H1 (cell line): ENCODE measurements at regions not wholly inside any gene's neighbourhood (a gene's known extent, or its start where the extent isn't known, plus 50 kb on each side); places are given as distances from the start of the nearest gene placed in this dataset.

Experiments used
- CTCF ChIA-PET: fragments of 300-600 bp; sonication (Branson Sonifier 250); formaldehyde crosslinking; loops from one replicate; lab custom pipeline; 2021; ENCODE audit not compliant: partially characterized antibody; lab: Charles Lee
- POLR2A ChIA-PET: fragments of 300-600 bp; sonication (Branson Sonifier 250); formaldehyde crosslinking; loops from one replicate; lab custom pipeline; 2021; ENCODE audit warnings: inconsistent platforms; ENCODE audit not compliant: partially characterized antibody; lab: Charles Lee
- DNase-seq, 2 experiments: peaks; one replicate each; pipeline versions ENCODE4 v3.0.0 to v3.0.0-alpha.2; 2010 to 2022; ENCODE audit warnings: low spot score in 2 of 2, low read depth in 1 of 2, mixed read lengths in 1 of 2
- FAIRE-seq: peaks from 2 replicates; lab custom pipeline; 2011; peaks lifted over from hg19 to GRCh38; lab: Jason Lieb, UNC
- H2AFZ ChIP-seq: 2 replicates; pipeline ENCODE4 v1.8.1; 2012; ENCODE audit warnings: low read length, inconsistent platforms
- H2AK5ac ChIP-seq: 2 replicates; pipeline ENCODE4 v1.6.1; 2013; ENCODE audit warnings: low read depth, low read length
- H2BK120ac ChIP-seq: replicated peaks from 2 replicates; pipeline ENCODE3; 2013; ENCODE audit warnings: low read depth, low read length, inconsistent platforms
- H2BK12ac ChIP-seq: 2 replicates; pipeline ENCODE4 v1.6.1; 2013; ENCODE audit warnings: low read depth, low read length
- H2BK15ac ChIP-seq: 2 replicates; pipeline ENCODE4 v1.6.1; 2013; ENCODE audit warnings: low read length
- H2BK20ac ChIP-seq: 2 replicates; pipeline ENCODE4 v1.6.1; 2013; ENCODE audit warnings: low read length
- H2BK5ac ChIP-seq: 2 replicates; pipeline ENCODE4 v1.6.1; 2013; ENCODE audit warnings: low read depth, low read length
- H3K14ac ChIP-seq: 2 replicates; pipeline ENCODE4 v1.6.1; 2013; ENCODE audit warnings: inconsistent platforms; ENCODE audit not compliant: insufficient read length
- H3K18ac ChIP-seq: 2 replicates; pipeline ENCODE4 v1.6.1; 2013; ENCODE audit warnings: low read length; ENCODE audit errors: extremely low read depth
- H3K23ac ChIP-seq: 2 replicates; pipeline ENCODE4 v1.6.1; 2013; ENCODE audit warnings: inconsistent platforms; ENCODE audit not compliant: insufficient read length
- H3K23me2 ChIP-seq: 2 replicates; pipeline ENCODE4 v1.6.1; 2013; ENCODE audit warnings: low read depth, low read length
- H3K27ac ChIP-seq: 2 replicates; pipeline ENCODE4 v1.6.1; 2011; ENCODE audit warnings: low read depth, low read length, inconsistent platforms
- H3K27me3 ChIP-seq, 4 experiments: replicated peaks in 1 of 4; 1 replicate in 1 of 4; 2 replicates in 3 of 4; pipeline versions ENCODE4 v1.6.1 to v1.8.1; 2011 to 2013; ENCODE audit warnings: low read length in 3 of 4, mild to moderate bottlenecking in 3 of 4, inconsistent platforms in 2 of 4, mixed read lengths in 2 of 4, moderate library complexity in 1 of 4; ENCODE audit not compliant: control insufficient read depth in 3 of 4, insufficient read depth in 3 of 4; ENCODE audit errors: extremely low read depth in 1 of 4
- H3K36me3 ChIP-seq, 4 experiments: 2 replicates each; pipeline versions ENCODE4 v1.6.1 to v1.8.1; 2011 to 2013; ENCODE audit warnings: mild to moderate bottlenecking in 4 of 4, low read length in 3 of 4, moderate library complexity in 2 of 4, control low read depth in 1 of 4, inconsistent platforms in 1 of 4; ENCODE audit not compliant: insufficient read depth in 4 of 4, control insufficient read depth in 2 of 4
- H3K4ac ChIP-seq: replicated peaks from 2 replicates; pipeline ENCODE3; 2013; ENCODE audit warnings: low read length, low read depth, mixed read lengths, inconsistent platforms; ENCODE audit not compliant: insufficient read length
- H3K4me1 ChIP-seq, 4 experiments: replicated peaks in 1 of 4; 1 replicate in 1 of 4; 2 replicates in 3 of 4; pipeline versions ENCODE4 v1.6.1 to v1.8.1; 2011 to 2013; ENCODE audit warnings: low read length in 3 of 4, inconsistent platforms in 2 of 4, mixed read lengths in 1 of 4; ENCODE audit not compliant: insufficient read depth in 4 of 4, control insufficient read depth in 3 of 4
- H3K4me2 ChIP-seq, 2 experiments: 2 replicates each; pipeline versions ENCODE4 v1.6.1 to v1.8.1; 2011 to 2013; ENCODE audit warnings: low read depth in 2 of 2, low read length in 2 of 2, control low read depth in 1 of 2, inconsistent platforms in 1 of 2, mild to moderate bottlenecking in 1 of 2; ENCODE audit not compliant: insufficient read depth in 1 of 2
- H3K4me3 ChIP-seq, 4 experiments: fragments of 200-600, 300-600 bp in 1 of 4; sonication (generic), shearing (Covaris generic), sonication (Bioruptor Twin) in 1 of 4; 2 replicates each; pipeline versions ENCODE4 v1.5.1 to v1.8.1; 2011 to 2016; ENCODE audit warnings: low read length in 4 of 4, low read depth in 3 of 4, control low read depth in 2 of 4, inconsistent platforms in 2 of 4, mild to moderate bottlenecking in 2 of 4, mixed read lengths in 1 of 4, moderate library complexity in 1 of 4; ENCODE audit not compliant: insufficient read depth in 2 of 4; ENCODE audit errors: extremely low read depth in 1 of 4
- H3K56ac ChIP-seq: replicated peaks from 2 replicates; pipeline ENCODE3; 2013; ENCODE audit warnings: low read depth, mild to moderate bottlenecking, mixed read lengths, low read length, inconsistent platforms; ENCODE audit not compliant: insufficient read length
- H3K79me1 ChIP-seq: 2 replicates; pipeline ENCODE4 v1.6.1; 2013; ENCODE audit warnings: low read depth, low read length, control low read depth
- H3K79me2 ChIP-seq, 2 experiments: 2 replicates each; pipeline versions ENCODE4 v1.6.1 to v1.8.1; 2012 to 2013; ENCODE audit warnings: low read length in 2 of 2, mild to moderate bottlenecking in 2 of 2, inconsistent platforms in 1 of 2; ENCODE audit not compliant: insufficient read depth in 2 of 2, control insufficient read depth in 1 of 2
- H3K9ac ChIP-seq, 4 experiments: replicated peaks in 1 of 4; 1 replicate in 1 of 4; 2 replicates in 3 of 4; pipeline versions ENCODE4 v1.6.1 to v1.8.1; 2011 to 2013; ENCODE audit warnings: low read depth in 3 of 4, low read length in 3 of 4, control low read depth in 2 of 4, mild to moderate bottlenecking in 2 of 4, moderate library complexity in 2 of 4, inconsistent platforms in 1 of 4; ENCODE audit errors: extremely low read depth in 1 of 4
- H3K9me3 ChIP-seq, 2 experiments: 2 replicates each; pipeline versions ENCODE4 v1.6.1 to v1.8.1; 2012 to 2013; ENCODE audit warnings: mild to moderate bottlenecking in 2 of 2, moderate library complexity in 2 of 2, control low read depth in 1 of 2, inconsistent platforms in 1 of 2, low read depth in 1 of 2, low read length in 1 of 2, mixed read lengths in 1 of 2; ENCODE audit not compliant: insufficient read depth in 2 of 2
- H4K20me1 ChIP-seq, 2 experiments: replicated peaks in 1 of 2; 2 replicates each; pipeline versions ENCODE3 to v1.8.1; 2011 to 2013; ENCODE audit warnings: inconsistent platforms in 2 of 2, low read length in 2 of 2, mild to moderate bottlenecking in 1 of 2; ENCODE audit not compliant: insufficient read depth in 2 of 2, control insufficient read depth in 1 of 2
- H4K5ac ChIP-seq: 2 replicates; pipeline ENCODE4 v1.6.1; 2013; ENCODE audit warnings: low read length, low read depth, mixed read lengths, inconsistent platforms; ENCODE audit not compliant: insufficient read length
- H4K8ac ChIP-seq: 2 replicates; pipeline ENCODE4 v1.8.0; 2013; ENCODE audit warnings: mild to moderate bottlenecking, moderate library complexity, low read length, inconsistent platforms; ENCODE audit not compliant: insufficient read depth; ENCODE audit errors: extremely low read depth
- H4K91ac ChIP-seq: replicated peaks from 2 replicates; pipeline ENCODE3; 2013; ENCODE audit warnings: low read length, mixed read lengths, inconsistent platforms; ENCODE audit not compliant: insufficient read length
- CTBP2 ChIP-seq: IDR thresholded peaks from 2 replicates; pipeline ENCODE4 v1.7.0; 2011; ENCODE audit warnings: borderline replicate concordance, mild to moderate bottlenecking, moderate library complexity, mixed read lengths, low read length; ENCODE audit not compliant: insufficient read depth, insufficient read length
- FOSL1 ChIP-seq: IDR thresholded peaks from 2 replicates; pipeline ENCODE4 v1.6.1; 2011; ENCODE audit warnings: mild to moderate bottlenecking, low read depth, low read length, moderate library complexity; ENCODE audit not compliant: insufficient read depth
- KDM1A ChIP-seq: fragments of 200-600, 300-600 bp; sonication (generic); IDR thresholded peaks from 2 replicates; pipeline ENCODE4 v1.7.1; 2016; ENCODE audit warnings: mild to moderate bottlenecking, low read length, borderline replicate concordance
- KDM5A ChIP-seq: fragments of 200-600 bp; IDR thresholded peaks from 2 replicates; pipeline ENCODE4 v1.7.1; 2012; ENCODE audit warnings: mild to moderate bottlenecking, low read length, inconsistent platforms, mixed read lengths
- NANOG ChIP-seq: IDR thresholded peaks from 2 replicates; pipeline ENCODE4 v1.6.1; 2011; ENCODE audit warnings: low read length, low read depth, mild to moderate bottlenecking, inconsistent platforms; ENCODE audit not compliant: insufficient read depth, poor library complexity, severe bottlenecking
- PHF8 ChIP-seq: fragments of 200-600 bp; sonication (generic); conservative IDR thresholded peaks from 2 replicates; pipeline ENCODE4 v1.7.1; 2012; ENCODE audit warnings: low read depth, mild to moderate bottlenecking, inconsistent platforms, low read length, moderate library complexity
- RAD21 ChIP-seq, 2 experiments: IDR thresholded peaks in 1 of 2; conservative IDR thresholded peaks in 1 of 2; 2 replicates each; pipeline ENCODE4 v1.6.1; 2011; ENCODE audit warnings: low read depth in 2 of 2, low read length in 2 of 2, improper control_type of control experiment in 1 of 2, inconsistent platforms in 1 of 2, mild to moderate bottlenecking in 1 of 2, moderate library complexity in 1 of 2
- SIN3A ChIP-seq, 2 experiments: IDR thresholded peaks in 1 of 2; conservative IDR thresholded peaks in 1 of 2; 2 replicates each; pipeline ENCODE4 v1.6.1; 2011 to 2012; ENCODE audit warnings: low read length in 2 of 2, improper control_type of control experiment in 1 of 2, low read depth in 1 of 2, mild to moderate bottlenecking in 1 of 2
- SIX5 ChIP-seq: IDR thresholded peaks from 2 replicates; pipeline ENCODE4 v1.6.1; 2011; ENCODE audit warnings: mild to moderate bottlenecking, low read depth, low read length
- SP1 ChIP-seq: IDR thresholded peaks from 2 replicates; pipeline ENCODE4 v1.6.1; 2011; ENCODE audit warnings: low read depth, low read length
- TAF1 ChIP-seq: IDR thresholded peaks from 2 replicates; pipeline ENCODE4 v1.6.1; 2011; ENCODE audit warnings: mild to moderate bottlenecking, low read depth, low read length
- USF2 ChIP-seq: IDR thresholded peaks from 2 replicates; pipeline ENCODE4 v1.6.1; 2011; ENCODE audit warnings: low read length, improper control_type of control experiment
- WGBS, 2 experiments: shearing (Covaris generic) in 1 of 2; methylation state at CpG; one replicate each; pipeline versions ENCODE4 v1.1.6 to v1.1.7; 2013 to 2015; ENCODE audit warnings: low lambda C conversion rate in 2 of 2, mixed read lengths in 2 of 2, inconsistent platforms in 1 of 2, low coverage in 1 of 2, missing lambda C conversion rate in 1 of 2; ENCODE audit not compliant: insufficient replicate concordance in 2 of 2, insufficient coverage in 1 of 2, insufficient read length in 1 of 2; ENCODE audit errors: extremely low coverage in 1 of 2, missing lambda C conversion rate in 1 of 2; 5-methylcytosine and 5-hydroxymethylcytosine counted together

DNA sequence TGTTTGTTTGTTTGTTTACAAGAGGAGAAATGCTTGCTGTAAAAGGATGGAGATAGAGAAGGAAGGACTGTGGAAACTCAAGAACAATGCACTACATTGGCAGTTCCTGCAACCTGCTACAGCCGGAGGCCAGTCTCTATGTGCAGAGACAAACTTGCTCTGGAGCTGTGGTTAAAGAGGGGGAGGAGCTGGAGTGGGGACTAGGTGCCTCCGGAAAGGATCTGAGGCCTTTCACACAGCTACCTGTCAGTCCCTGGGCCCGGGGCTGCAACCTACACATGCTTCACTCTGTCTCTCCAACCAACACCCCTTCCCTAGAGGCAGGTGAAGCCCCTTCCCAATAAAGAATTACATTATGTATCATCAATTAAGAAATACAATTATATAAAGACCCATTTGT, 1234.0 kb upstream of the ZEB2 start:
- no peak overlapping the region for H2BK5ac ChIP-seq
- CTCF ChIA-PET = interaction anchor here (1.0 to 1.9 kb wide), 6 partner anchors 13 to 258 kb away, joined by 3 to 4 read pairs (median 3); no protein-coding TSS in a partner anchor
- TF ChIP-seq RAD21 (IDR thresholded peaks at IDR 0.05 in 1 of 2, conservative IDR thresholded peaks at IDR 0.05 in 1 of 2; ENCODE audit: low read depth in 2 of 2, low read length in 2 of 2) = no peak
- TF ChIP-seq TAF1 = no peak
- no peak for TF ChIP-seq PHF8
- no peak for TF ChIP-seq KDM1A
- no peak for TF ChIP-seq SIN3A (conservative IDR thresholded peaks at IDR 0.05 in 1 of 2, IDR thresholded peaks at IDR 0.05 in 1 of 2; ENCODE audit: low read depth in 1 of 2, low read length in 2 of 2)
- TF ChIP-seq SIX5 = no peak
- no peak for TF ChIP-seq NANOG
- TF ChIP-seq USF2 = no peak
- TF ChIP-seq CTBP2 = no peak
- TF ChIP-seq SP1 = no peak
- no peak for TF ChIP-seq KDM5A
- no peak for TF ChIP-seq FOSL1

More for the DNA sequence above, 1234.0 kb upstream of the ZEB2 start:
- H2BK20ac ChIP-seq = no peak overlapping the region
- H3K79me2 ChIP-seq = no peaks in the 10 kb centered on the region
- no peak overlapping the region for H2AFZ ChIP-seq
- H2BK12ac ChIP-seq = no peak overlapping the region
- no peak overlapping the region for H4K91ac ChIP-seq
- H3K4ac ChIP-seq = no peak overlapping the region
- no peak overlapping the region for H3K56ac ChIP-seq
- no peak overlapping the region for H4K8ac ChIP-seq
- no peaks in the 10 kb centered on the region for H3K27me3 ChIP-seq
- 86% methylated on average over 3 of the region's 3 CpGs; no CpG with 5 or more reads in 1 of the 2 experiments for WGBS, 2 experiments
- H3K23me2 ChIP-seq = no peaks in the 10 kb centered on the region
- no peak for DNase-seq
- H3K27ac ChIP-seq = no peak overlapping the region
- H3K23ac ChIP-seq = no peak overlapping the region
- H3K9me3 ChIP-seq = no peaks in the 10 kb centered on the region
- H2BK120ac ChIP-seq = no peak overlapping the region
- POLR2A ChIA-PET = no interaction called here
- H3K4me3 ChIP-seq = no peak overlapping the region
- H4K20me1 ChIP-seq = no peaks in the 10 kb centered on the region
- H3K18ac ChIP-seq = no peak overlapping the region
- no peak overlapping the region for H3K9ac ChIP-seq
- no peak overlapping the region for H2AK5ac ChIP-seq
- no peaks in the 10 kb centered on the region for H3K36me3 ChIP-seq
- H3K79me1 ChIP-seq = no peaks in the 10 kb centered on the region
- FAIRE-seq = no peak
- H3K4me1 ChIP-seq = peaks cover 2 to 9% (median 3%) of the 10 kb centered on the region in 4 experiments; a peak in 3 of 7 replicates
- H3K4me2 ChIP-seq = no peak overlapping the region
- no peak overlapping the region for H3K14ac ChIP-seq
- H2BK15ac ChIP-seq = no peak overlapping the region
- H4K5ac ChIP-seq = no peak overlapping the region
